GM23338 (cell line): ENCODE measurements at regions not wholly inside any gene's neighbourhood (a gene's known extent, or its start where the extent isn't known, plus 50 kb on each side); places are given as distances from the start of the nearest gene placed in this dataset.

ENCODE experiments used
- ATAC-seq: fragments of 200-7000 bp; cut with Tn5 transposase; 3 replicates; pipeline ENCODE4 v1.9.1; 2020
- DNase-seq: peaks from one replicate; pipeline ENCODE4 v3.0.0-alpha.2; 2015; ENCODE audit warnings: low spot score
- H2AFZ ChIP-seq: fragments of 200-600 bp; sonication (generic); 2 replicates; pipeline ENCODE4 v1.8.0; 2016; ENCODE audit warnings: antibody characterized with exemption, mild to moderate bottlenecking, moderate library complexity
- H3F3A ChIP-seq: fragments of 200-600 bp; sonication (generic); replicated peaks from 2 replicates; pipeline ENCODE4 v1.8.0; 2017; ENCODE audit warnings: antibody characterized with exemption, mixed run types, low read depth
- H3K27ac ChIP-seq: fragments of 200-600 bp; sonication (generic); 2 replicates; pipeline ENCODE4 v1.6.1; 2016; ENCODE audit warnings: low read depth
- H3K27me3 ChIP-seq: fragments of 200-600 bp; sonication (generic); 2 replicates; pipeline ENCODE4 v1.8.0; 2016; ENCODE audit warnings: mild to moderate bottlenecking, mixed run types, moderate library complexity; ENCODE audit not compliant: insufficient read depth
- H3K36me3 ChIP-seq: fragments of 200-600 bp; sonication (generic); 2 replicates; pipeline ENCODE4 v1.8.0; 2016; ENCODE audit warnings: mild to moderate bottlenecking; ENCODE audit not compliant: insufficient read depth
- H3K4me1 ChIP-seq: fragments of 200-600 bp; sonication (generic); 2 replicates; pipeline ENCODE4 v1.8.0; 2016; ENCODE audit warnings: mild to moderate bottlenecking, moderate library complexity; ENCODE audit not compliant: insufficient read depth
- H3K4me2 ChIP-seq: fragments of 200-600 bp; sonication (generic); 2 replicates; pipeline ENCODE4 v1.7.1; 2017; ENCODE audit warnings: mixed run types
- H3K4me3 ChIP-seq: fragments of 200-600 bp; sonication (generic); 2 replicates; pipeline ENCODE4 v1.6.1; 2016; ENCODE audit warnings: mixed run types
- H3K79me2 ChIP-seq: fragments of 200-600 bp; sonication (generic); replicated peaks from 2 replicates; pipeline ENCODE4 v1.8.0; 2017; ENCODE audit warnings: mild to moderate bottlenecking; ENCODE audit not compliant: insufficient read depth
- H3K9me2 ChIP-seq: fragments of 200-600 bp; sonication (generic); 2 replicates; pipeline ENCODE4 v1.8.0; 2017; ENCODE audit not compliant: insufficient read depth
- H4K20me1 ChIP-seq: fragments of 200-600 bp; sonication (generic); replicated peaks from 2 replicates; pipeline ENCODE4 v1.8.0; 2017; ENCODE audit warnings: mild to moderate bottlenecking; ENCODE audit not compliant: insufficient read depth
- H3K27ac Mint-ChIP-seq: 2 replicates; pipeline ENCODE4 v1.8.0; 2020; ENCODE audit warnings: inconsistent platforms, mild to moderate bottlenecking, moderate library complexity, mixed read lengths
- H3K27me3 Mint-ChIP-seq: 3 replicates; pipeline ENCODE4 v1.8.0; 2022; ENCODE audit warnings: low read depth, mild to moderate bottlenecking, moderate library complexity, mixed read lengths, inconsistent platforms; ENCODE audit not compliant: insufficient read depth, poor library complexity
- H3K36me3 Mint-ChIP-seq: 3 replicates; pipeline ENCODE4 v1.8.0; 2021; ENCODE audit warnings: low read depth, mild to moderate bottlenecking, inconsistent platforms, moderate library complexity, mixed read lengths
- H3K4me1 Mint-ChIP-seq: 3 replicates; pipeline ENCODE4 v1.8.0; 2020; ENCODE audit warnings: mild to moderate bottlenecking, inconsistent platforms, mixed read lengths
- H3K4me3 Mint-ChIP-seq: 3 replicates; pipeline ENCODE4 v1.8.0; 2021; ENCODE audit warnings: moderate library complexity, mild to moderate bottlenecking, inconsistent platforms, mixed read lengths
- H3K9me3 Mint-ChIP-seq: 3 replicates; pipeline ENCODE4 v1.8.0; 2020; ENCODE audit warnings: moderate library complexity, mild to moderate bottlenecking, inconsistent platforms, mixed read lengths
- CTCF ChIP-seq, 2 experiments: fragments of 200-600 bp in 1 of 2; sonication (generic) in 1 of 2; conservative IDR thresholded peaks; 2 replicates each; pipeline versions ENCODE4 v1.5.1 to v1.6.1; 2016 to 2017; ENCODE audit warnings: antibody characterized with exemption in 2 of 2, low read depth in 2 of 2, mild to moderate bottlenecking in 2 of 2, moderate library complexity in 1 of 2
- ETS1 ChIP-seq: IDR thresholded peaks from 2 replicates; pipeline ENCODE4 v1.6.1; 2016; ENCODE audit warnings: antibody characterized with exemption
- EZH2phosphoT487 ChIP-seq: fragments of 200-600 bp; sonication (generic); IDR thresholded peaks from one replicate; pipeline ENCODE4 v1.8.1; 2018; ENCODE audit warnings: antibody characterized with exemption; ENCODE audit not compliant: unreplicated experiment
- JUNB ChIP-seq: IDR thresholded peaks from one replicate; pipeline ENCODE4 v1.6.1; 2016; ENCODE audit warnings: antibody characterized with exemption; ENCODE audit not compliant: unreplicated experiment
- POLR2AphosphoS5 ChIP-seq: IDR thresholded peaks from 2 replicates; pipeline ENCODE4 v1.6.1; 2016; ENCODE audit warnings: antibody characterized with exemption, low read depth
- ZNF331 ChIP-seq: fragments of 250-450 bp; sonication (Bioruptor Pico); IDR thresholded peaks from 2 replicates; pipeline ENCODE4 v1.5.0; 2020; ENCODE audit warnings: low read depth, mild to moderate bottlenecking, moderate library complexity
- ZNF462 ChIP-seq: fragments of 250-450 bp; sonication (Bioruptor Pico); IDR thresholded peaks from 2 replicates; pipeline ENCODE4 v1.5.0; 2020; ENCODE audit warnings: mild to moderate bottlenecking, moderate library complexity

GRCh38 chr6:121614115-121614514 lies 178.7 kb downstream of the GJA1 start:
- Mint-ChIP-seq H3K36me3 (peaks cover 4% of the 10 kb centered on the region; the same call in 1 of the 3 replicates), H3K4me1 (peaks cover 30% of the 10 kb centered on the region), H3K9me3 (no peaks in the 10 kb centered on the region; the same call in 2 of the 3 replicates), H3K27ac (no peak overlapping the region), H3K4me3 (no peak overlapping the region), H3K27me3 (no peaks in the 10 kb centered on the region)
- H4K20me1 ChIP-seq, result no peaks in the 10 kb centered on the region
- no peaks in the 10 kb centered on the region for H3K9me2 ChIP-seq
- ATAC-seq (no peak), DNase-seq (no peak)
- no peaks in the 10 kb centered on the region for H3K36me3 ChIP-seq
- H3K4me1 ChIP-seq, result peaks cover 35% of the 10 kb centered on the region
- H3F3A ChIP-seq, result no peaks in the 10 kb centered on the region
- no peak overlapping the region for H3K27ac ChIP-seq
- H3K79me2 ChIP-seq, result 0 out of 2 replicates have a peak, but pooled peaks cover 3% of the 10 kb centered on the region
- H3K27me3 ChIP-seq, result no peaks in the 10 kb centered on the region
- H3K4me3 ChIP-seq, result no peak overlapping the region
- no peak overlapping the region for H3K4me2 ChIP-seq
- H2AFZ ChIP-seq, result no peak overlapping the region
- TF ChIP-seq POLR2AphosphoS5, result no peak
- no peak for TF ChIP-seq ETS1
- TF ChIP-seq EZH2phosphoT487, result no peak
- no peak for TF ChIP-seq ZNF462 (CRISPR knock-in tag)
- no peak for TF ChIP-seq ZNF331 (CRISPR knock-in tag)

- Histone ChIP-seq H3K36me3 (no peaks in the 10 kb centered on the region), H3K4me1 (peaks cover 35% of the 10 kb centered on the region), H3K27ac (no peak overlapping the region), H3F3A (no peaks in the 10 kb centered on the region), H3K27me3 (no peaks in the 10 kb centered on the region), H3K4me3 (no peak overlapping the region), H4K20me1 (no peaks in the 10 kb centered on the region), H2AFZ (no peak overlapping the region), H3K4me2 (no peak overlapping the region), H3K9me2 (no peaks in the 10 kb centered on the region), H3K79me2 (0 out of 2 replicates have a peak, but pooled peaks cover 3% of the 10 kb centered on the region)
- no peaks in the 10 kb centered on the region; the same call in 2 of the 3 replicates for H3K9me3 Mint-ChIP-seq
- H3K4me3 Mint-ChIP-seq, result no peak overlapping the region
- peaks cover 40% of the 10 kb centered on the region for H3K4me1 Mint-ChIP-seq
- H3K27ac Mint-ChIP-seq, result no peak overlapping the region
- no peaks in the 10 kb centered on the region for H3K27me3 Mint-ChIP-seq
- peaks cover 4% of the 10 kb centered on the region; the same call in 1 of the 3 replicates for H3K36me3 Mint-ChIP-seq
- DNase-seq (peak; percentile 42), ATAC-seq (no peak)
- TF ChIP-seq CTCF (conservative IDR thresholded peaks at IDR 0.05; ENCODE audit: low read depth in 2 of 2), result peak; percentile 50 to 58
- no peak for TF ChIP-seq JUNB
Measured at GRCh38 chr6:121615493-121615892, 180.0 kb downstream of the GJA1 start.
